Renal pelvis (tissue), 1 donor: ENCODE measurements at regions not wholly inside any gene's neighbourhood (a gene's known extent, or its start where the extent isn't known, plus 50 kb on each side); places are given as distances from the start of the nearest gene placed in this dataset.

Experiments used
- DNase-seq: peaks from one replicate; pipeline ENCODE4 v3.0.0-alpha.2; 2013

DNA sequence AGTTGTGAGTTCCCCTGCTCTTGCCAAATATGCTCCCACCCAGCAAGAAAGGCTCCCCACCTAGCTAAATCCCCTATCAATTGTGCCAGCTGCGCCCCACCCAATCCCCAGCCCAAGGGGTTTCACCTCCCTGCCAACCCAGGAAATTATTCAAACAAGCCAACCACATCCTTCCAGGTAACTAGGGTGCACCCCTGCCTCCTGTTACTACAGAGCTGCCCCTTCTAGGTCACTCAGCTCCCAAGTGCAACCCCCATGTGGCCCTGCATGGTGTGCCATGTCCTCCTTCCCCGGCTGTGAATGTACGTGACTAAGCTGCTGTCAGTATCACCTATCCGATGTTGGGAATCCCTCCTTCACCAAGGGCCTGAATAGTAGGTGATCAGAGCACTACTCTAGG, 91.2 kb upstream of the LDAH start:
- no peak for DNase-seq

DNA sequence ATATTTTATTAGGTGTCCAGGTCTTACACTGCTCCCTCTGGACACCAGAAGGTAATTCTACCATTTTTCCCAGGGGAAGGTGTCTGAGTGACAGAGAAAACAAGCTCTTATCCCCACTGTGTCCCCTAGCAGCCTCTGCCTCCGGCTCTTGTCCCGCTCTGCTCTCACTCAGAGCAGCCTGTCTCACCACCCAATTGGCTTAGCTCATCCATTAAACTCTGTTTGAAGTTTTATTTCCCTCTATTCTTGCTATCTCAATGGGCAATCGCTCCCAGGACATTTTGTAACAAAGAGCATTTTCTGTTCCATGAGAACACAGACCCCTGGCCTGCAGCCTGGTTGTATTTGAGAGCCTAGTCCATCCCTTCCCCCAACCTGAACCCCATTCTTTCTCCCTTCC, 90.6 kb upstream of the LDAH start:
- DNase-seq = no peak

- DNase-seq = no peak
These were observed 77.2 kb upstream of the LDAH start for GRCh38 chr2:20900052-20900636.

DNA sequence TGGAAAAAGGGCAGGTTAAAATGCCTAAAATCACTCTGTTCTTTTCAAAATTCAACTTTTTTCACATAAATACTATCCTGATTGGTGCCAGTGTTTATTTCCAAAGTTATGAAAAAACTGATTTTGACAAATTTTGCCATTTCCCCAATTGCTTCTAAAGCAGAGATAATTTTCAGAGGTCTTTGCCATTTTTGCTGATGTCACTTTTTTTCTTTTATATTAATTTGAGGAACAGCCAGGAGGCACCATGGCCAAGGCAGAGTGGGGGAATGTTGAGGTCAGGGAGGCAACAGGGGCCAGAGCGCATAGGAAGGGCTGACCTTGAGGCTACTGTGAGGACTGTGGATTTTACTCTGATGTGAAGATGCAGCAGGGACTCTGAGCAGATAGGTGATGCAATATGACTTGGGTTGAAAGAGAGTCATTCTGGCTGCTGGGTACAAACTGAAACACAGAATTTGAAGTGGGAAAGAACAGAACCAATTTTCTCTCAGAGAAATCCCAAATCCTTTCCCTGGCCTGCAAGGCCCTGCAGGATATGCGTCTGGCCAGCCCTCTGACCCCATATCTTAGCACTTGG, 75.1 kb upstream of the LDAH start:
- DNase-seq = no peak

GRCh38 chr2:20897047-20897446, 74.1 kb upstream of the LDAH start:
- DNase-seq = no peak

- DNase-seq = no peak
These were observed 61.9 kb upstream of the LDAH start for GRCh38 chr2:20884829-20885228.

GRCh38 chr2:20882466-20883170, 59.7 kb upstream of the LDAH start:
- no peak for DNase-seq

DNA sequence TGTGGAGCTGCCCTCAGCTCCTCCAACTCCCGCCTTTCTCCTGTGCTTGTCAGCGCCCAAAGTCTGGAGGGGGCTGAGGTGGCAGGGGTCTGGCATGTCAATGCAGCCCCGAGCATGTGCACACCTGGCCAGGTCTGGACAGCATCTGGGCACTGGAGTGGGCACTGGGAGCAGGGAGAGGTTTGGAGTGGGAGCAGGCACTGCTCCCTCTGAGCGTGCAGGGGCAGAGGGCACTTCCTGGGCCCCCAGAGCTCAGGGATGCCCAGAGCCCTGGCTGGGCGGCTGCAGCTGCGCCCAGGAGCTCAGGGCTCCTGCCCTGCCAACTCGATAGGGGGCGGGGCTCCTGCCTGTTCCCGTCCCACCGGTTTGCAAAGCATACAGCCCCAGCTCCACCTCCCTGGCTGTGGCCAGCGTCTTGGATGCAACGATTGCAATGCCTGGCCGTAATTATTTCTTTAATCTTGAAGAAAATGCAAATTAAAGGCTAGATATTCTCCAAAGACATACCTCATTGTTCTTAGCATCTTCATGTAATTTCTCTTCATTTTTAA, 57.4 kb upstream of the LDAH start:
- DNase-seq = no peak

DNA sequence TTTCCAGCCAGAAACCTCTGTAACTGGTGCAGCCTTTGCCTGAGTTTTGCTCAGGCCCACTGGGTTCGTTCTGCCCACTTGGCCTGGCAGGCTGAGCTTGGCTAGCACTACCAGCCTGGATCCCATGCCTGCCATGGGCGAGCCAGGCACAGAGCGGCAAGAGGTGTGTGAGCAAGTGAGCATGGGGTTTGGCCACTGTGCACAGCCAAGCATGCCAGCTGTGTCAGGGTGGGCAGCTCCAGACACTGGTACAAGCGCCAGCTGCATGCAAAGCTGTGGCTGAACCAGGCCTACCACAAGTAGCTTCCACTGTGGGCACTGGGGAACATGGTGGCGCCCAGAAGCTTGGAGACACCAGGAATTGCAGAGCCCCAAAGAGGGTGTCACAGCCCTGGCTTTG, 56.3 kb upstream of the LDAH start:
- no peak for DNase-seq

DNA sequence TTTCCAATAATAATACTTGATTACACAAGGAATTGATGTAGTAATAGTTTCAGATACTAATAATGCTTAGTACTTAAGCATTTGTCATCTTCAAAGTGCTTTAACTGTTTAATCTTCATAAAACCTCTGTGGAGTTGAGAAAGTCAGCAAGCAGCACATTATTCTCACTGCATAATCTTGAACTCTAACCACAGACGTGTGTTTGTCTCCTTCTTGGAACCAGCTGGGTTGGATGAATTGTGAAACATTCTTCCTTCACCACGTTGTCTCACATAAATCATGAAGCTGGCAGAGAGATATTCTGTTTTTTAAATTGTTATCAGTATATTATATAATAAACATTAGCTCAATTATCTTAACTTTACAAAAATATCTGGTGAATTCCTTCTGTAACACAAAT, 55.1 kb upstream of the LDAH start:
- DNase-seq = peak; percentile 1
